ENCODE measurements at regions not wholly inside any gene's neighbourhood (a gene's known extent, or its start where the extent isn't known, plus 50 kb on each side); places are given as distances from the start of the nearest gene placed in this dataset.

DNA sequence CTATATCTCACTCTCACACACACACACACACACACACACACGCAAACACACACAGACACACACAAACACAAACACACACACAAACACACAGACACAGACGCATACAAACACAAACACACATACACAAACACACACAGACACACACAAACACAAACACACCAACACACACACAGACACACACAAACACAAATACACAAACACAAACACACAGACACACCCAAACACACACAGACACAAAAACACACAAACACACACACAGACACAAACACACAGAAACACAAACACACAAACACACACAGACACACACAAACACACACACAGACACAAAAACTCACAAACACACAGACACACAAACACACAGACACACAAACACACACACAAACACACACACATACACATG lies 329.0 kb downstream of the ZNF536 start:
- Histone ChIP-seq H3K36me3 (no peaks in the 10 kb centered on the region), H3K9me3 (no peaks in the 10 kb centered on the region), H3K4me1 (no peaks in the 10 kb centered on the region), H3K27ac (no peak overlapping the region), H3K4me3 (no peak overlapping the region), H3K27me3 (peaks cover 14% of the 10 kb centered on the region)
- 86% methylated on average over 2 of the region's 2 CpGs; no CpG with 5 or more reads in 1 of the 2 donors for WGBS, 2 donors (ENCODE audit: low coverage in 1 of 2)
- TF ChIP-seq POLR2A (IDR thresholded peaks at IDR 0.05) (no peak), POLR2AphosphoS5 (IDR thresholded peaks at IDR 0.05) (no peak), EP300 (IDR thresholded peaks at IDR 0.05) (no peak)
- TF ChIP-seq, protein P1, sequence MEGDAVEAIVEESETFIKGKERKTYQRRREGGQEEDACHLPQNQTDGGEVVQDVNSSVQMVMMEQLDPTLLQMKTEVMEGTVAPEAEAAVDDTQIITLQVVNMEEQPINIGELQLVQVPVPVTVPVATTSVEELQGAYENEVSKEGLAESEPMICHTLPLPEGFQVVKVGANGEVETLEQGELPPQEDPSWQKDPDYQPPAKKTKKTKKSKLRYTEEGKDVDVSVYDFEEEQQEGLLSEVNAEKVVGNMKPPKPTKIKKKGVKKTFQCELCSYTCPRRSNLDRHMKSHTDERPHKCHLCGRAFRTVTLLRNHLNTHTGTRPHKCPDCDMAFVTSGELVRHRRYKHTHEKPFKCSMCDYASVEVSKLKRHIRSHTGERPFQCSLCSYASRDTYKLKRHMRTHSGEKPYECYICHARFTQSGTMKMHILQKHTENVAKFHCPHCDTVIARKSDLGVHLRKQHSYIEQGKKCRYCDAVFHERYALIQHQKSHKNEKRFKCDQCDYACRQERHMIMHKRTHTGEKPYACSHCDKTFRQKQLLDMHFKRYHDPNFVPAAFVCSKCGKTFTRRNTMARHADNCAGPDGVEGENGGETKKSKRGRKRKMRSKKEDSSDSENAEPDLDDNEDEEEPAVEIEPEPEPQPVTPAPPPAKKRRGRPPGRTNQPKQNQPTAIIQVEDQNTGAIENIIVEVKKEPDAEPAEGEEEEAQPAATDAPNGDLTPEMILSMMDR (IDR thresholded peaks at IDR 0.05), result no peak
- no peak for ATAC-seq

DNA sequence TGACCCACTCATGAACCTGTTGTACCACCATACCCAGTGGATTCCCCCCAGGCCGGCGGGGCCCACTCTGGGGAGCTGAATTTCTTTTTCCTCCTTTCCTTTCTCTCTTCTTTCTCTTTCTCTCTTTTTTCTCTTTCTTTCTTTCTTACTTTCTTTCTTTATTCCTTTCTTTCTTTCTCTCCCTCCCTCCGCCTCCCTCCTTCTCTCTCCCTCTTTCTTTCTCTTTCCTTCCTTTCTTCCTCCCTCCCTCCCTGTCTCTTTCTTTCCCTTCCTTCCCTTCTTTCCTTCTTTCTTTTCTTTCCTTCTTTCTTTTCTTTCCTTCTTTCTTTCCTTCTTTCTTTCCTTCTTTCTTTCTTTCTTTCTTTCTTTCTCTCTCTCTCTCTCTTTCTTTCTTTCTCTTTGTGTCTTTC lies 327.7 kb downstream of the ZNF536 start:
- H3K27ac ChIP-seq, result no peak overlapping the region
- no peaks in the 10 kb centered on the region for H3K4me1 ChIP-seq
- H3K36me3 ChIP-seq, result no peaks in the 10 kb centered on the region
- 98% methylated on average over 3 of the region's 3 CpGs; no CpG with 5 or more reads in 1 of the 2 donors for WGBS, 2 donors (ENCODE audit: low coverage in 1 of 2)
- peaks cover 14% of the 10 kb centered on the region for H3K27me3 ChIP-seq
- ATAC-seq, result no peak
- TF ChIP-seq POLR2A (IDR thresholded peaks at IDR 0.05) (no peak), EP300 (IDR thresholded peaks at IDR 0.05) (no peak), POLR2AphosphoS5 (IDR thresholded peaks at IDR 0.05) (no peak)
- TF ChIP-seq, protein P1 (IDR thresholded peaks at IDR 0.05), result no peak
- H3K9me3 ChIP-seq, result no peaks in the 10 kb centered on the region
- H3K4me3 ChIP-seq, result no peak overlapping the region

- Histone ChIP-seq H3K27ac (no peak overlapping the region), H3K4me1 (peaks cover 0 to 19% (median 0%) of the 10 kb centered on the region in 3 donors), H3K9me3 (no peaks in the 10 kb centered on the region), H3K36me3 (no peaks in the 10 kb centered on the region), H3K27me3 (peaks cover under 1% of the 10 kb centered on the region), H3K4me3 (no peak overlapping the region)
- TF ChIP-seq EP300 (IDR thresholded peaks at IDR 0.05), result no peak
- TF ChIP-seq, protein P1 (IDR thresholded peaks at IDR 0.05), result peak in 1 of 4 experiments; percentile 37
- 53% methylated on average over 2 of the region's 6 CpGs; no CpG with 5 or more reads in 1 of the 2 donors for WGBS, 2 donors (ENCODE audit: low coverage in 1 of 2)
- ATAC-seq, result no peak
Observed at GRCh38 chr19:30696514-30696913, 324.3 kb downstream of the ZNF536 start.

GRCh38 chr19:30695171-30695875 lies 323.1 kb downstream of the ZNF536 start:
- ATAC-seq, result no peak
- WGBS, 2 donors (ENCODE audit: low coverage in 1 of 2), result 71 to 77% methylated on average over 3 to 5 of the region's 8 CpGs
- Histone ChIP-seq H3K27me3 (no peaks in the 10 kb centered on the region), H3K4me3 (no peak overlapping the region), H3K36me3 (no peaks in the 10 kb centered on the region), H3K9me3 (no peaks in the 10 kb centered on the region), H3K4me1 (peaks cover 0 to 23% (median 0%) of the 10 kb centered on the region in 3 donors), H3K27ac (no peak overlapping the region)
- no peak for TF ChIP-seq EP300 (IDR thresholded peaks at IDR 0.05)
- TF ChIP-seq POLR2AphosphoS5 (IDR thresholded peaks at IDR 0.05), result no peak
- TF ChIP-seq, protein P1 (IDR thresholded peaks at IDR 0.05), result no peak
- TF ChIP-seq POLR2A (IDR thresholded peaks at IDR 0.05), result no peak

DNA sequence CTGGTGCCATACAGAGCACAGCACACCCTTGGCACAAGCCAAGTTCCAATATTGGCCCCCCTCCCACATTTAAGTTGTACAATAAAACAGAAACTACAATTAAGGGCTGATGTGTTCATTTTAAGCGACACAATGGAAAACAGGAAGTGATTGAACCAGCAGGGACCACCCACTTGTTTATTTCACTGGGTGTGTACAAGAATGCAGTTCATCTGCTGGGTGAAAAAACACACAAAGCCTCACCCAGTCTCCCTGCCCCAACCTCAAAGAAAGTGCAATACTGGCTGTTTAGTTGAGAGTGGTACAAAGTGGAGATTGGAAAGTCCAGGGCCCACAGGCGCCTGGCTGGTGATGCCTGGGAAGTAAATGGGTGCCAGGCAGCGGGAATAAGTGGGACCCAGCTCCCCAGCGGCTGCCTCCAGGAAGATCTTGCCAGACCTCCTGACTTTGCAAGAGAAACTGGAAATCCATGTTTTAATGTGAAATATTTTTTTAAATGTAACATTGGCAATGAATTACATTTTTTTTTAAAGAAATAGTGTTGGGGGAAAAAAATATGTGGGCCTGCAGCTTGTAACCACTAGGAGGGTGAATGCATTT lies 322.1 kb downstream of the ZNF536 start:
- no peak for ATAC-seq

More for the DNA sequence above, 322.1 kb downstream of the ZNF536 start:
- H3K27ac ChIP-seq, result no peak overlapping the region
- no peaks in the 10 kb centered on the region for H3K36me3 ChIP-seq
- H3K9me3 ChIP-seq, result no peaks in the 10 kb centered on the region
- WGBS, 2 donors (ENCODE audit: low coverage in 1 of 2), result 89% methylated on average over 4 of the region's 4 CpGs; no CpG with 5 or more reads in 1 of the 2 donors
- peaks cover 0 to 23% (median 0%) of the 10 kb centered on the region in 3 donors for H3K4me1 ChIP-seq
- H3K4me3 ChIP-seq, result no peak overlapping the region
- TF ChIP-seq POLR2AphosphoS5 (IDR thresholded peaks at IDR 0.05) (no peak), EP300 (IDR thresholded peaks at IDR 0.05) (no peak), POLR2A (IDR thresholded peaks at IDR 0.05) (no peak)
- TF ChIP-seq, protein P1 (IDR thresholded peaks at IDR 0.05), result no peak
- no peaks in the 10 kb centered on the region for H3K27me3 ChIP-seq

Data from gastroesophageal sphincter (tissue), 4 donors.